Right ventricle myocardium inferior (tissue), 1 donor: ENCODE measurements at regions not wholly inside any gene's neighbourhood (a gene's known extent, or its start where the extent isn't known, plus 50 kb on each side); places are given as distances from the start of the nearest gene placed in this dataset.

Source experiments
- ATAC-seq: fragments of 200-7000 bp; cut with Tn5 transposase; one replicate; pipeline ENCODE4 v1.9.1; 2020; ENCODE audit warnings: mild to moderate bottlenecking, moderate library complexity
- DNase-seq: peaks from one replicate; pipeline ENCODE4 v3.0.0; 2021; ENCODE audit errors: missing footprints
- intact Hi-C: fragments of 100-400 bp; cut with DNase I; formaldehyde crosslinking; loops from one replicate; pipeline ENCODE4 v1.11.0; 2022
- donor health status: DM: no; HTN: yes; CAD: no; lungs with severe emphysema.

DNA sequence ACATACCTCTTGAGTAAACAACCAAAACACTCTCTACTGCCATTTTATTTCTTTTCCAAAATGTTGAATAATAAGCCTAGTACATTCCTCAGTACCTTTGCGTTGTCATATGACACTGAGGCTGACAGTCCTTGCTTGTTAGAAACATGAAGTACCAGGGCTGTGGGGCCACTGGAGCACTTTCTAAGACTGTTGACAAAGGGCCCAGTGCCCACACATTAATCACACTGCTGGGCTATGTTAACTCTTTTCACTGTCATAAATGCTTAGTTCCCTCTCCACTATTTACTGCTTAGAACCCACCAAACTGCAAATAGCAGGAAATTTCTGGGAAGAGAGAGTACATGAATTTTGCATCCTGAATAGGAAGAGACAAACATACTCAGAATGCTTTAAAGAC lies 57.1 kb downstream of the FAM47B start:
- ATAC-seq (no peak), DNase-seq (no peak)
- intact Hi-C loops = no loop called here

DNA sequence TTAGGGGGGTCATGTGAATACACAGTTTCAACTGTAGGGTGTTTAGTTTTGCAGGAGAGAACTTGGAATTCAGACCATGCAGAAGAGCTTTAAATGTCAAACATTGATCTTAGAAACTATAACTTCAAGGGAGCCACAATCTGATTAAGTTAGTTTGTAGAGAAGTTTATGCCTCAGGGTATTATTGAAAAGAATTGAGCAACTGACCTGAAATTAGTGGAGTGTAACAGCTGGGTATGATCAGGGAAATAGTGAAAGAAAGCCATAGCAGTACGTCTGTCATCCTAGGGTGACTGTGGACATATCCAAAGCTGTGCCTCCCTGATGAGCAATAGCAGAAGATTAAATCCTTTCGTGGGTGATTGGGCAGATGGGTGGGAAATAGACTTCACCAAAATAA lies 63.8 kb downstream of the FAM47B start:
- no peak for ATAC-seq
- intact Hi-C loops = no loop called here
- no peak for DNase-seq

DNA sequence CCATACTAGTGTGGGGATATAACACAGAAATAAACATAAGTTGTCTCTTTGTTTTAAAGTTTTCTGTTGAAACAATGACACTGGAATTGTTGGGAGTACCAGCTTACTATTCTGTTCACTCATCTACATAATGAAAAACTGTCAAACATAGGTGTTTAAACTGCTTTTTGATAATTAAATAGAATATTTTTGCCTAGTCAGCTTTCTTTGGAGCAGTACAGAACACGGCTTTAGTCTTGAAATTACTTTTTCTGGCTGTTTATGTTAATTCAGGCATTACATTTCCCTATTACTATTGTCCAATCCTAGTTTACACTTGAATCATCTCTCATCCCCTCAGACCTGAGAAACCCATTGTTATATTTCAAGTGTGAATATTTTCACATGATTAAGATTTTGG lies 73.0 kb downstream of the FAM47B start:
- intact Hi-C loops = no loop called here
- ATAC-seq (no peak), DNase-seq (no peak)

DNA sequence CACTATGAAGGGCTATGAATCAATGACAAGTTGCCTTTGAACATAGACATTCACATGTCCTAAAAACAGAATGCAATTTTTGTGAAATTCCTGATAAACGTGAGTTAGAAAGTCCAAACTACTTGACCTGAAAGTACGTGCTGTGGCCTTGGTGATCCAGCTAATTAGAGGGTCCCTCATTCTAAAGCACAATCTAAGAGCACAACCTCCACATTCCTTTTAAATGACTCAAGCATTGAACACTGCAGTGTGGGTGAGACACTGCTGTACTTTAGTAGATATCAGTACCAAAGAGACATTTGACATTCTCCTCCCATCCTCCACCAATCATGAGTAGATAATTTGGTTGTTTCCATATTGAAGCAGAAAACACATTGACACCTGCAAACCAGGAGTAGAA lies 73.5 kb downstream of the FAM47B start:
- ATAC-seq (no peak), DNase-seq (no peak)
- intact Hi-C loops = no loop called here

DNA sequence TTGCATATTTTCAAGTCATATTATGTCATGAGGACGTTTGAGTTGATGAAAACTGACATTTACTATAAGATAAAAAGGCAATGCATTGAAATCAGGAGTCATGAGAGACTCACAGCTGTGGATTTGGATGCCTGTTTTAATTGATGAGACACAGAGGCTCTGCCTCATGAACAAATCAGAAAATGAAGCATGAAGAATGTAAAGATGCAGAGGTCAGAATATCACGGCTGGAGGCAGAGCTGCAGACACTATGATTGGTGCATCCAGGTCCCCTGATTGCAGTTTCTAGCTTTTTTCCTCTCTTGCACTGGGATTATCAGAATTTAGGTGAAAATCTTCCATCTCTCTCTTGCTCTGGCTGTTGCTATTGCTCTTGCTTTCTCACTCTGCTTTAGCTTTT lies 74.7 kb downstream of the FAM47B start:
- no peak for DNase-seq

DNA sequence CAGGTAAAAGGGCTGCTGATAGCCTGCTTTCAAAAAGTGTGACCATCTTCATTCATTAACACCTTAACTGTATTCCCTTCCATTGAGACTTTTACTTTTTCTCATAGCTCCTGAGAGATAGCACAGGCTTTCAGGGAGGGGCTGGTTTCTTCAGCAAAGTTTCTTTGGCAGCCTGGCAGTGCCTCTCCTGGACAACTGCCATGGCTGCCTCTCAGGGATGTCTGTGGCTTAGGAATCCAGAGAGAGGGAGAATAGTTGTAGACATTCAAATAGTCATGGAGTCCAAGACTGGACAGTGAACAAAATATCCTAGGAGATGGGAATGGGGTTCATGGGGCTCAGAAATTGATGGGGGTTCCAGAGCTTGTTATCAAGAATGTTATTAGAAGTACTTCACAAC lies 81.1 kb downstream of the FAM47B start:
- intact Hi-C loops = no loop called here
- ATAC-seq (no peak), DNase-seq (no peak)

More for the DNA sequence above, 74.7 kb downstream of the FAM47B start:
- intact Hi-C loops = no loop called here
- no peak for ATAC-seq

DNA sequence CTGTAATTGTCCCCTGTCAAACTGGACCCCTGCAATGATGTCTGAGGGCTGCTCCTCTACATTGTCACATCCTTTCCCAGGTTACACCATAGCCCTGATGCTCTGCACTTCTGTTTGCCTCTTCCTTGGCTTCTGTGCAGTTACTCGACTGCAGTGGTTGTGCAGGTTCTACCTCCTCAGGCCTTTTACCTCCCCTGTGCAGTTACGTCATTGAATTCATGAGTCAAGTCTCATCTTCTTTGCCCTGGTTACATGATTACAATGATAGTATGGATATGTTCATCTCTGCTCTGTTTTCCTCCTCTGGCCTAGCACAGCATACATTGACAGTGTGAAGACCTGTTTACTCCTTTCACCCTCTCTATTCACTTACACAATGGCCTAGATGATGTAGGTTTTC lies 83.2 kb downstream of the FAM47B start:
- intact Hi-C loops = no loop called here
- DNase-seq (no peak), ATAC-seq (no peak)

DNA sequence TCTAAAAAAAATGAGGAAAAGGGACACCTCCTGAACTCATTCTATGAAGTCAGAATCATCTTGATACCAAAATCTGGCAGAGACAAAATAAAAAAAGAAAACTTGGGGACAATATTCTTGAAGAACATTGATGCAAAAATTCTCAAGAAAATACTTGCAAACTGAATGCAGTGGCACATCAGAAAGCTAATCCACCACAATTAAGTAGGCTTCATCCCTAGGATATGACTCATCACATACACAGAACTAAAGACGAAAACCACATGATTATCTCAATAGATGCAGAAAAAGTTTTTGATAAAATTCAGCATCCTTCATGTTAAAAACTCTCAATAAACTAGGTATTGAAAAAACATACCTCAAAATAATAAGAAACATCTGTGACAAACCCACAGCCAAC lies 98.3 kb downstream of the FAM47B start:
- DNase-seq (no peak), ATAC-seq (no peak)
- intact Hi-C loops = no loop called here

DNA sequence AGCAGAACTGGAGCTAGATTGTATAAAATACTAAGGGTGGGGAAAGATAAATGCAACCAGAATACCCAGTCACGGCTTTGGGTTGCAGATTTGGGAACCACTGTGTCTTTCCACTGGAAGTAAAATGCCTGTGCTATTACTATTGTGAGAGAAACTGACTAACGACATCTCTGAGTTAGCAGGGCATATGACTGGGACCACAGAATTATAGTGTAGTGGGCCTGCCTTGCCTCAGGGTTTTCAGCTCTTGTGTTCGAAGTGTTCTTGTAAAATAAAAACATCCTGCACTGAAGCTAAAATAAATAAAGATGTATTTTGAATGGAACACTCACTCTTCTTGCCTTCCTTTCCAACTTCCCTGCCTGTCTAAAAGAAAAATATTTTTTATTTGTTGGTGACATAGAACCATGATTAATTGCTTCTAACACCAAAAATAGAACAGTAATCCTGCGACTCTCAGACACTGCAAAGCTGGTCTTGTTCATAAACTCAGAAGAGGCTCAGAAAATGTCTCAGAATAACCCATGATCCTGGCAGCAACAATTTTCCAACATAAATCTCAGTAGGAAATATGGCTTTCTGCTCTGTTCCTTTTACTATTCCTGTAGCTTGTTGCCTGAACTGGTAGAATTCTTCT lies 104.2 kb downstream of the FAM47B start:
- DNase-seq (no peak), ATAC-seq (no peak)
- intact Hi-C loops = no loop called here

DNA sequence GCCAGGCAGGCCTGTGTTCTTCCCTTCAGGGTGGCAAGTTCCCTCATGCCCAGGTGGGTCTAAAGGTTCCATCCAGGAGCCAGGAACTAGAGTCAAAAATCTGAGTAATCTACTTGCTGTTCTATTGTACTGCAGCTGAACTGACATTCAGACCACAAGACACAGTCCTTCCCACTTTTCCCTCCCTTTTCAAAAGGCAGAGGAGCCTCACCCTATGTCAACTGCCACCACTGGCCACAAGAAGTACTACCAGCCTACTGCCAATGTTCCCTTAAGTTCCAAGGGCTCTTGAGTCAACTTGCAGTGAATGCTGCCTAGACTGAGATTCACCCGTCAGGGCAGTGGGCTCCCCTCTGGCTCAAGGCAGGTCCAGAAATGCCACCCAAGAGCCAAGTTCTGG lies 133.5 kb downstream of the FAM47B start:
- intact Hi-C loops = no loop called here
- no peak for DNase-seq
- no peak for ATAC-seq

DNA sequence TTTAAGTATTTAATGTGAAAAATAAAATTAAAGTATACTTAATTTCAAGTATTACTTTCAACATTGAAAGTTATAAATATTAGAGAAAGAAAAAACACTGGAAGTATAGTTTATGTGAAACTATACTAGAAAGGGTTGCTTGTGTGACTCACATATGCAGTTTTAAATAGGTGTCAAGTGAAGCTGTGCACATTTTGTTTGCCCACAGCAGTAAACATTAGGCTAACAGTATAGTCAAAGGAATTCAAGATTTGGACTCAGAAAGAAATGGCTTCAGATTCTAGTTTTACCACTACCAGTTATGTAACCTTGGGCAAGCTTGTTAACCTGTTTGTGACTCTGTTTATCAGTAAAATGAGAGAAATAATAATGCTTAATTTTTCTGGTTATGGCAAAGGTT lies 148.2 kb downstream of the FAM47B start:
- intact Hi-C loops = no loop called here
- ATAC-seq (no peak), DNase-seq (no peak)

DNA sequence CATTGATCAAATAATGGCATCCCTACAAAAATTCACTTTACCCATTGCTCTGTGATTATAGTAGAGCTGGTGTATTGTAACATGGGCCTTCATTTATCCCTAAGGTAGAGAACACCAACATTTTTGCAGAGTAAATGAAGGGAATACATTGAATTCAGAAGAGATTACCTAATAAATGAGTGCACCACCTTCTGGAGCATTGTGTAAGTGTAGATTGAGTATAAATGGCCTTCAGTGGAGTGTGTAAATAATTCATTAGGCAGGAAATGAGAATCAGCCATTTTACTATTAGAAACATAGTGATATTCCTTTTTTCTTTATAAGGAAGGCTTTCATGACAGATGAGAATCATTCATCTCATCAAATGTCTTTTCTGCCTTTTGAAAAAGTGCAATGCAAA lies 155.8 kb downstream of the FAM47B start:
- ATAC-seq = no peak
- DNase-seq = no peak
- intact Hi-C loops = no loop called here

DNA sequence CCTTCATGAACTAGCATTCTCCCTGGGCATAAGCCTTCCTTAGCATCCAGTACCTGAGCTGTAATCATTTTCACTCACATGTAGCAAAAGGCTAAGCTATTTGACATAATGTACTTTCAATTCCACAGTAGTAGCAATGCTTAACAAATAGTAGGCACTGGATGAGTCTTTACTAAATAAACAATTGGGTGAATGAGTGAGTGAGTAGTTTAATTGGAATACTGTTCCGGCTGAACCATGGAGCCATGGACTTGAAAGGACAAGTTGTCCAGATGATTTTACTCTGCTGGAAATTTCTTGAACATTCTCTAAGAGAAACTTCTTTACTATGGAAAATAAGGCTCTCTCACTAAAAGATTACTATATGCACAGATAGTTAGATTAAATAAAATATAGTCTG lies 159.3 kb downstream of the FAM47B start:
- intact Hi-C loops = no loop called here
- ATAC-seq = no peak

DNA sequence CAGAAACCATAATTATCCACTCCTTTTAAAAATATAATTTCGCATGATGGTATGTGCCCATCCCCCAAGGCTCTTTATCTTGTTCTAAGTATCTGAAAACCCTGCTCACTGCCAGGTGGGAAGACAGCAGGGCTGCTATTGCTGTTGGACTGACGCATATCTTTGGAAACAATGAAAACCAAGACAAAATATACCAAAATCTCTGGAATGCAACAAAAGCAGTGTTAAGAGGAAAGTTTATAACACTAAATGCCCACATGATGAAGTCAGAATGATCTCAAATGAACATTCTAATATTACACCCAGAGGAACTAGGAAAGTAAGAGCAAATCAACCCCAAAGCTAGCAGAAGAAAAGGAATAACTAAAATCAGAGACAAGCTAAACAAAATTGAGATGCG lies 162.0 kb downstream of the FAM47B start:
- intact Hi-C loops = no loop called here
- ATAC-seq (no peak), DNase-seq (no peak)

More for the DNA sequence above, 159.3 kb downstream of the FAM47B start:
- DNase-seq = no peak

DNA sequence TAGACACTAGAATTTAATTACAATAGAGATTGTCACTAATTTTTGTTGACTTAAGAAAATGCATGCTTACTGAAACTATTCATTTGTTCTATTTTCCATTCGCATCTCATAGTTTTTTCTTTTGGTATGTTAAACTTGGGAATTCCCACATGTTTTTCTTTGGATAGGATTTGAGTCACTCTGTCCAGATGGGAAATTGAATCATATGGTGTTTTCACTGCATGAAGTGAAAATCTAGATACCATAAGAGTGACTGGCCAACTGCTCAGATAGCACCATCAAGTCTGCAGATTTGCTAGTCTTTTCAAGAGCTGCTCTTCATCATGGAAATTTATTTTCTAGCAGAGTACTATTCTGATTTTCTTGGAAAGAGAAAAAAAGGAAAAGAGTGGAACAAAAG lies 172.6 kb downstream of the FAM47B start:
- DNase-seq (no peak), ATAC-seq (no peak)
- intact Hi-C loops = no loop called here

DNA sequence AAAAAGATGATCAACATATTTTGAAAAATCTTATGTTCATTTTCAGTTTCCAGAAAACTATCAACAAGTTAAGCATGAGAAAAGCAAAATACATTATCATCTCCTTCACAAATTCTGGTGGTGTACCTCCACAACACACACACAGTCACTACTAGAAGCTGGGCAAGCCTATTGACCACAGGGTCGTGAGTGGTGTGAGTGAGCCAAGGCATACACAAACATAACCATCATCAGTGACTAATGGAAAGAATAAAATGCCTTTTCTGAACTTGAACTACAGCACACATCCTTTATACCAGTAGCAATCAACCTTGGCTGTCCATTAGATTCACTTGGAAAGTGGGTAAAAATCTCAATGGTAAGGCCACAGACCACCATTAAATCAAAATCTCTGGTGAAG lies 180.2 kb downstream of the FAM47B start:
- DNase-seq (no peak), ATAC-seq (no peak)
- intact Hi-C loops = no loop called here

DNA sequence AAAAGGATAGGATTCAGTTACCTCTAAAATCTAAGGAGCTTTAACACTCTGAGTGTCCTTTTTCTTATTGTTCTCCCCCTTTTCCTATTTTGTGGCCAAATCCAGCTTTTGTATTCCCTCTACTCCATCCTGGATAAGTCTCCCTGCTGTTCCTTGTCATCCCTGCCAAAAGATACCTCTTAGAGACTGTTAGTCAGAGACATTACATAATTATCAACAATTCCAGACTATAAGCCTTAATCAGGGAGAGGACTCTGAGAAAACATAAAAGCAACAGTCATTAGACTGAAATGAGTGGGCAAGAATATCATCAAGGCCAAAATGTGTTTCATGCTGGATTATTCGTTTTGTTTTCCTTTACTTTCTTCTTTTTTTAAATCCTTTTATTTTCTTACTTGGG lies 206.9 kb downstream of the FAM47B start:
- DNase-seq = no peak
- intact Hi-C loops = no loop called here
- ATAC-seq = no peak

DNA sequence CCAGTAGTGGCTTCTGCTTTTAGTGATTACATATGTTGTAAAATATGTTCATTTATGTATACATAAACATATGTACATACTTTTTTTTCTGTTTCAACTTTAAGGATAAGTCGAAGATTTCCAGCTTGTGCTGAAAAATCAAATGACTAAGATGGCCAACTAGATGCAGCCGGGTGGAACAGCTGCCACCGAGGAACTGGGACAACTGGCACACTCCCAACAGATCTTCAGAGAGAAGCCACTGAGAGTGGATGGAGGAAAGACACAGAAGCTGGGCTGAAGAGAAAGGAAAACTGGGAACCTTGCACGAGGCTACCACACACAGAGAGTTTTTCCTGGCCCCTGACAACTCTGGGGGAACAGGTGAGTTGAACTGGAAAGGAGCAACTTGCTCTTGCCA lies 207.5 kb downstream of the FAM47B start:
- no peak for ATAC-seq
- no peak for DNase-seq
- intact Hi-C loops = no loop called here

DNA sequence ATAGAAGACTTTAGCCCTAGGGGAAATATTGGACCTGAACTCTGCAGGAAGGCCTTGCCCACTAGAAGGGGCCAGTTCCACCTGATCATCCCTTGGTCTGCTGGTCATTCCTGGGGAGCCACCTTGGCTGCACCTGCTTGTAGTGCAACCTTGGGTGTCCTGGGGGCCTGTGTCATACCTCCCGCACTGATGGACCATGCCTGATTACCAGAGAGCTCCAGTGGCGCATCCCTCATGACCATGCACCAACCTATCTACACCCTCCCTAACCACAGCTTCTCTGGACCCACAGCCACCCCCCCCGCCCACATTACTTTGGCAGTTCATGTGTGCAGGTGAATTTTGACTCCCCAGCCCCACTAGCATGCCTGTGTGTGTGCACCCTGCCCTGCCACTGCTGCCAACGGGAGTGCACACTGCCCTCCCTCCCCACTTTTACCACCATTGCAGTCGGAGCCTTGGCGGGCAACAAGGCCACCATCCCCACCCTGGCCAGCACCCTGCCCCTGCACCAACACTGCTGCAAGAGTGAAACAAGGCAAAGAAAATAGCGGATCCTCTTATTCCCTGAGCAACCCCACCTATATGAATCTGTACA lies 208.1 kb downstream of the FAM47B start:
- intact Hi-C loops = no loop called here
- ATAC-seq = no peak
- peak; percentile 7 for DNase-seq

DNA sequence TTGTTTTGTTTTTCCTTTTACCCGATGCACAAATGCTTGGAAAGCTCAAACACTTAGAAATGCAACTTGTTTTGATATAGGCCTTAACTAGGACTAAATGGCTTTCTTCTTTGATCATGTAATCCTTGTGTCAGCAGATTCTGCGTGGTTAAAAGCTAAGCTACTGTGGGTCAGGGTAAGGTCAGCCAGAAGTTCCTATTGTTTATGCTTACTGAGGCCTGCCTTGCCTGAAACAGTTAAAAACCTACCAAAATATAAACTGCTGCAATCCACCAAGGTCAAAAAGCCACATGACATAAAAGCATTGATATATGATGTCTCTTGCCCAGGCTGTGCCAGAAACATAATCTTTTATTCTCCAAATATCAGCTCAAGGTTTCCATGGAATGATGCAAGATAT lies 223.4 kb downstream of the FAM47B start:
- intact Hi-C loops = no loop called here
- DNase-seq (no peak), ATAC-seq (no peak)
